HepG2 (cell line): ENCODE measurements at regions not wholly inside any gene's neighbourhood (a gene's known extent, or its start where the extent isn't known, plus 50 kb on each side); places are given as distances from the start of the nearest gene placed in this dataset.
A peak's percentile ranks its signal among the peaks of the same experiment; 100 is the strongest.

Source experiments
- E2F5 ChIP-seq: sonication (generic); formaldehyde crosslinking; conservative IDR thresholded peaks from 2 replicates; pipeline ENCODE4 v1.4.0; 2020; ENCODE audit warnings: missing genetic modification reagents
- ELF3 ChIP-seq: IDR thresholded peaks from 2 replicates; pipeline ENCODE4 v1.6.1; 2016; ENCODE audit warnings: missing genetic modification reagents, missing compliant biosample characterization
- FIP1L1 ChIP-seq: fragments of 200-400 bp; formaldehyde crosslinking; IDR thresholded peaks from 2 replicates; pipeline ENCODE4 v1.6.1; 2018; ENCODE audit warnings: low read depth, mild to moderate bottlenecking, low read length, moderate library complexity, borderline replicate concordance; ENCODE audit not compliant: insufficient read depth
- HNF1B ChIP-seq: sonication (generic); formaldehyde crosslinking; IDR thresholded peaks from 2 replicates; pipeline ENCODE4 v1.5.1; 2020; ENCODE audit warnings: mild to moderate bottlenecking, moderate library complexity, missing genetic modification reagents
- IKZF4 ChIP-seq: sonication (generic); formaldehyde crosslinking; IDR thresholded peaks from 2 replicates; pipeline ENCODE4 v1.5.1; 2020; ENCODE audit warnings: borderline replicate concordance, mild to moderate bottlenecking, low read depth, missing genetic modification reagents; ENCODE audit errors: not compliant biosample characterization
- KAT7 ChIP-seq: IDR thresholded peaks from 2 replicates; pipeline ENCODE4 v1.6.1; 2018; ENCODE audit warnings: borderline replicate concordance, missing compliant biosample characterization
- MAFG ChIP-seq: sonication (generic); formaldehyde crosslinking; IDR thresholded peaks from 2 replicates; pipeline ENCODE4 v1.5.1; 2020; ENCODE audit warnings: mild to moderate bottlenecking, missing genetic modification reagents
- MXI1 ChIP-seq: IDR thresholded peaks from 3 replicates; pipeline ENCODE4 v1.6.1; 2012; ENCODE audit warnings: low read depth, low read length, inconsistent platforms, borderline replicate concordance
- PAWR ChIP-seq: sonication (generic); formaldehyde crosslinking; IDR thresholded peaks from 2 replicates; pipeline ENCODE4 v1.4.0; 2020; ENCODE audit warnings: missing genetic modification reagents, mild to moderate bottlenecking, borderline replicate concordance
- POLR2G ChIP-seq: fragments of 200-400 bp; formaldehyde crosslinking; IDR thresholded peaks from 2 replicates; pipeline ENCODE4 v1.6.1; 2018; ENCODE audit warnings: mild to moderate bottlenecking, low read depth, low read length, moderate library complexity
- RERE ChIP-seq: IDR thresholded peaks from 2 replicates; pipeline ENCODE4 v1.6.1; 2016; ENCODE audit warnings: low read depth, missing genetic modification reagents, missing compliant biosample characterization
- SMARCC2 ChIP-seq: fragments of 450-650 bp; IDR thresholded peaks from 2 replicates; pipeline ENCODE4 v1.6.1; 2017; ENCODE audit warnings: antibody characterized with exemption, mild to moderate bottlenecking
- ZBTB10 ChIP-seq: sonication (generic); formaldehyde crosslinking; IDR thresholded peaks from 2 replicates; pipeline ENCODE4 v1.4.0; 2020; ENCODE audit warnings: missing genetic modification reagents, borderline replicate concordance
- ZMYM4 ChIP-seq: sonication (generic); formaldehyde crosslinking; IDR thresholded peaks from 2 replicates; pipeline ENCODE4 v1.8.1; 2023; ENCODE audit warnings: mild to moderate bottlenecking, missing genetic modification reagents
- ZNF263 ChIP-seq: sonication (generic); formaldehyde crosslinking; IDR thresholded peaks from 2 replicates; pipeline ENCODE4 v1.4.0; 2020; ENCODE audit warnings: missing genetic modification reagents
- ZNF343 ChIP-seq: sonication (generic); formaldehyde crosslinking; IDR thresholded peaks from 2 replicates; pipeline ENCODE4 v1.4.0; 2020; ENCODE audit warnings: mild to moderate bottlenecking, missing genetic modification reagents
- ZNF883 ChIP-seq: sonication (generic); formaldehyde crosslinking; IDR thresholded peaks from 2 replicates; pipeline ENCODE4 v1.5.1; 2020; ENCODE audit warnings: mild to moderate bottlenecking, missing genetic modification reagents; ENCODE audit errors: not compliant biosample characterization

- TF ChIP-seq ZNF883 (CRISPR knock-in tag): no peak
- TF ChIP-seq HNF1B (CRISPR knock-in tag): peak; percentile 99
- no peak for TF ChIP-seq IKZF4
- TF ChIP-seq POLR2G: peak; percentile 54; the same call in 1 of the 2 replicates
- TF ChIP-seq ZMYM4: peak; percentile 98
- TF ChIP-seq FIP1L1: no peak
- no peak for TF ChIP-seq ZBTB10 (CRISPR knock-in tag)
- TF ChIP-seq KAT7 (CRISPR knock-in tag): peak; percentile 26; the same call in 1 of the 2 replicates
- 0 out of 2 replicates have a peak, but pooled peaks have one; percentile 6 for TF ChIP-seq ZNF343 (CRISPR knock-in tag)
- TF ChIP-seq SMARCC2: no peak
- TF ChIP-seq MXI1: peak; percentile 54; the same call in 1 of the 3 replicates
- peak; percentile 96 for TF ChIP-seq ELF3 (CRISPR knock-in tag)
- no peak for TF ChIP-seq MAFG (CRISPR knock-in tag)
- TF ChIP-seq E2F5 (CRISPR knock-in tag): no peak
- no peak for TF ChIP-seq ZNF263
- TF ChIP-seq PAWR (CRISPR knock-in tag): no peak
- TF ChIP-seq RERE (CRISPR knock-in tag): peak; percentile 98
These were observed 306.0 kb downstream of the WDR72 start (continued) for GRCh38 chr15:53453253-53454105.
